Endothelial cell (in vitro differentiated cells): ENCODE measurements at regions not wholly inside any gene's neighbourhood (a gene's known extent, or its start where the extent isn't known, plus 50 kb on each side); places are given as distances from the start of the nearest gene placed in this dataset.
"Not testable (repeated sequence)": the region's sequence is repeated elsewhere in the genome, so short reads cannot be mapped to it uniquely, and the experiment has no call there.

ENCODE experiments used
- DNase-seq: peaks from one replicate; pipeline ENCODE4 v3.0.0; 2021; ENCODE audit warnings: low spot score
- H3K27ac Mint-ChIP-seq: one replicate; pipeline ENCODE4 v1.8.0; 2021; ENCODE audit warnings: mixed read lengths, inconsistent platforms; ENCODE audit not compliant: unreplicated experiment
- H3K27me3 Mint-ChIP-seq: one replicate; pipeline ENCODE4 v1.8.0; 2021; ENCODE audit warnings: mild to moderate bottlenecking, moderate library complexity, mixed read lengths, inconsistent platforms; ENCODE audit not compliant: unreplicated experiment
- H3K36me3 Mint-ChIP-seq: one replicate; pipeline ENCODE4 v1.8.0; 2021; ENCODE audit warnings: mild to moderate bottlenecking, low read depth, mixed read lengths, inconsistent platforms; ENCODE audit not compliant: unreplicated experiment
- H3K4me1 Mint-ChIP-seq: one replicate; pipeline ENCODE4 v1.8.0; 2021; ENCODE audit warnings: mild to moderate bottlenecking, mixed read lengths, inconsistent platforms; ENCODE audit not compliant: unreplicated experiment
- H3K4me3 Mint-ChIP-seq: one replicate; pipeline ENCODE4 v1.8.0; 2021; ENCODE audit warnings: mild to moderate bottlenecking, mixed read lengths, inconsistent platforms; ENCODE audit not compliant: unreplicated experiment
- H3K9me3 Mint-ChIP-seq: one replicate; pipeline ENCODE4 v1.8.0; 2021; ENCODE audit warnings: mixed read lengths, inconsistent platforms; ENCODE audit not compliant: unreplicated experiment
- CTCF ChIP-seq: fragments of 200-600 bp; sonication (generic); IDR thresholded peaks from one replicate; pipeline ENCODE4 v1.5.0; 2021; ENCODE audit warnings: antibody characterized with exemption; ENCODE audit not compliant: unreplicated experiment

GRCh38 chr3:153783106-153783505 is 338.1 kb upstream of the ARHGEF26 start:
- no peaks in the 10 kb centered on the region for H3K9me3 Mint-ChIP-seq
- H3K4me1 Mint-ChIP-seq = no peaks in the 10 kb centered on the region
- no peak for DNase-seq
- no peaks in the 10 kb centered on the region for H3K36me3 Mint-ChIP-seq
- H3K27ac Mint-ChIP-seq = no peak overlapping the region
- no peak overlapping the region for H3K4me3 Mint-ChIP-seq
- H3K27me3 Mint-ChIP-seq = no peaks in the 10 kb centered on the region
- no peak for TF ChIP-seq CTCF

- no peak for DNase-seq
- Mint-ChIP-seq H3K4me1 (no peaks in the 10 kb centered on the region), H3K36me3 (no peaks in the 10 kb centered on the region), H3K27me3 (no peaks in the 10 kb centered on the region), H3K4me3 (no peak overlapping the region), H3K9me3 (no peaks in the 10 kb centered on the region), H3K27ac (no peak overlapping the region)
- TF ChIP-seq CTCF = no peak
Measured at GRCh38 chr3:153783741-153784480, 337.3 kb upstream of the ARHGEF26 start.

- Mint-ChIP-seq H3K27me3 (no peaks in the 10 kb centered on the region), H3K4me3 (no peak overlapping the region), H3K36me3 (no peaks in the 10 kb centered on the region), H3K4me1 (no peaks in the 10 kb centered on the region), H3K9me3 (no peaks in the 10 kb centered on the region), H3K27ac (no peak overlapping the region)
- no peak for DNase-seq
- no peak for TF ChIP-seq CTCF
Measured at GRCh38 chr3:153785901-153786300, 335.3 kb upstream of the ARHGEF26 start.

- no peak for TF ChIP-seq CTCF
- H3K27me3 Mint-ChIP-seq = no peaks in the 10 kb centered on the region
- H3K27ac Mint-ChIP-seq = no peak overlapping the region
- DNase-seq = no peak
- no peak overlapping the region for H3K4me3 Mint-ChIP-seq
- no peaks in the 10 kb centered on the region for H3K36me3 Mint-ChIP-seq
- H3K4me1 Mint-ChIP-seq = no peaks in the 10 kb centered on the region
- no peaks in the 10 kb centered on the region for H3K9me3 Mint-ChIP-seq
Measured at GRCh38 chr3:153789380-153789779, 331.8 kb upstream of the ARHGEF26 start.

- H3K4me1 Mint-ChIP-seq, H3K4me3 Mint-ChIP-seq, H3K27ac Mint-ChIP-seq, DNase-seq, H3K9me3 Mint-ChIP-seq, H3K36me3 Mint-ChIP-seq, H3K27me3 Mint-ChIP-seq: not testable (repeated sequence)
Measured at GRCh38 chr3:153797056-153797455, 324.1 kb upstream of the ARHGEF26 start.
